Neural progenitor cell (in vitro differentiated cells): ENCODE measurements at regions not wholly inside any gene's neighbourhood (a gene's known extent, or its start where the extent isn't known, plus 50 kb on each side); places are given as distances from the start of the nearest gene placed in this dataset.

Experiments used
- DNase-seq: peaks from one replicate; pipeline ENCODE4 v3.0.0-alpha.2; 2016; ENCODE audit warnings: low spot score
- H2AFZ ChIP-seq: fragments of 200-600 bp; sonication (generic); replicated peaks from 2 replicates; pipeline ENCODE4 v1.6.1; 2016; ENCODE audit warnings: antibody characterized with exemption
- H3F3A ChIP-seq: fragments of 200-600 bp; sonication (generic); 2 replicates; pipeline ENCODE4 v1.6.1; 2016; ENCODE audit warnings: antibody characterized with exemption, low read depth
- H3K27ac ChIP-seq: fragments of 200-600 bp; sonication (generic); 2 replicates; pipeline ENCODE4 v1.5.1; 2016; ENCODE audit warnings: mild to moderate bottlenecking
- H3K27me3 ChIP-seq: fragments of 200-600 bp; sonication (generic); 2 replicates; pipeline ENCODE4 v1.6.1; 2016; ENCODE audit warnings: mild to moderate bottlenecking, moderate library complexity
- H3K36me3 ChIP-seq: fragments of 200-600 bp; sonication (generic); 2 replicates; pipeline ENCODE4 v1.5.1; 2016
- H3K4me1 ChIP-seq: fragments of 200-600 bp; sonication (generic); 2 replicates; pipeline ENCODE4 v1.6.1; 2016; ENCODE audit warnings: mixed run types
- H3K4me2 ChIP-seq: fragments of 200-600 bp; sonication (generic); 2 replicates; pipeline ENCODE4 v1.6.1; 2016
- H3K4me3 ChIP-seq: fragments of 200-600 bp; sonication (generic); 2 replicates; pipeline ENCODE4 v1.5.1; 2016
- H3K79me2 ChIP-seq: fragments of 200-600 bp; sonication (generic); 2 replicates; pipeline ENCODE4 v1.6.1; 2016; ENCODE audit warnings: low read depth
- H3K9ac ChIP-seq: fragments of 200-600 bp; sonication (generic); 2 replicates; pipeline ENCODE4 v1.6.1; 2016
- H3K9me3 ChIP-seq: fragments of 200-600 bp; sonication (generic); 2 replicates; pipeline ENCODE4 v1.5.1; 2016; ENCODE audit warnings: low read depth
- H4K20me1 ChIP-seq: fragments of 200-600 bp; sonication (generic); 2 replicates; pipeline ENCODE4 v1.6.1; 2016; ENCODE audit warnings: low read depth
- H3K27ac Mint-ChIP-seq: 3 replicates; pipeline ENCODE4 v1.8.0; 2021; ENCODE audit warnings: mixed read lengths
- H3K27me3 Mint-ChIP-seq: 2 replicates; pipeline ENCODE4 v1.8.0; 2022; ENCODE audit warnings: low read depth, mild to moderate bottlenecking, inconsistent platforms, moderate library complexity, mixed read lengths; ENCODE audit not compliant: insufficient read depth
- H3K36me3 Mint-ChIP-seq: 3 replicates; pipeline ENCODE4 v1.8.0; 2021; ENCODE audit warnings: mixed read lengths
- H3K4me1 Mint-ChIP-seq: 3 replicates; pipeline ENCODE4 v1.8.0; 2021; ENCODE audit warnings: mixed read lengths
- H3K4me3 Mint-ChIP-seq: 3 replicates; pipeline ENCODE4 v1.8.0; 2021; ENCODE audit warnings: mild to moderate bottlenecking, moderate library complexity, mixed read lengths
- H3K9me3 Mint-ChIP-seq: 3 replicates; pipeline ENCODE4 v1.8.0; 2020; ENCODE audit warnings: mixed read lengths
- EZH2 ChIP-seq: fragments of 200-600 bp; sonication (generic); IDR thresholded peaks from 2 replicates; pipeline ENCODE4 v1.6.1; 2017; ENCODE audit warnings: antibody characterized with exemption, mild to moderate bottlenecking, moderate library complexity
- EZH2phosphoT487 ChIP-seq: fragments of 200-600 bp; sonication (generic); IDR thresholded peaks from 2 replicates; pipeline ENCODE4 v1.6.1; 2017; ENCODE audit warnings: antibody characterized with exemption
- TF ChIP-seq, protein P1 (sequence below): fragments of 200-600 bp; sonication (generic); IDR thresholded peaks from 2 replicates; pipeline ENCODE4 v1.5.1; 2017; ENCODE audit warnings: antibody characterized with exemption, mild to moderate bottlenecking

DNA sequence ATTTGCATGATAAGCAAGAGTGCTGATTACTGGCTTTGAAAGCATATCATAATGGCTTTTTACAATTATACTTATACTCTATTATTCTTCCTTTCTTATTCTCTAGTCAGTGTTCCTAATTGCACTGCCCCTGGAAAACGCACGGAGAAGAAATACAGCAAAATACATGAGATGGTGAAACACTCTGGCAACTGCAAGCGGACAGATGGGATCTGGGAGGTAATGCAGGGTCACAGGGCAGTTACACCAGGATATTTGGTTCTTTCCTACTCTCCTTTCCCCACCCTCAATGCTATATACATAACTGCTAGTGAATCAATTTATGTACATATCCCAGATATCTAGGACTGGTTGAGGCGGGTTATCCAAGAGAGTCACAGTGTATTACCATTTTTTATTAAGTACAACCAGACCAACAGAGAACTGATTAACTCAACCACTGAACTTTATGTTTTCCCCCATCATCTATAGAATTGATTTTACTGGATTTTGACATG lies 423.7 kb downstream of the ZSWIM6 start:
- no peaks in the 10 kb centered on the region for H3K4me1 ChIP-seq
- H3K36me3 ChIP-seq = no peaks in the 10 kb centered on the region
- H3K27ac Mint-ChIP-seq = no peak overlapping the region
- DNase-seq = no peak
- H3K4me1 Mint-ChIP-seq = no peaks in the 10 kb centered on the region
- no peak overlapping the region for H3K4me3 Mint-ChIP-seq
- H3K4me3 ChIP-seq = no peak overlapping the region
- H3K4me2 ChIP-seq = no peak overlapping the region
- no peak for TF ChIP-seq EZH2
- TF ChIP-seq, protein P1, sequence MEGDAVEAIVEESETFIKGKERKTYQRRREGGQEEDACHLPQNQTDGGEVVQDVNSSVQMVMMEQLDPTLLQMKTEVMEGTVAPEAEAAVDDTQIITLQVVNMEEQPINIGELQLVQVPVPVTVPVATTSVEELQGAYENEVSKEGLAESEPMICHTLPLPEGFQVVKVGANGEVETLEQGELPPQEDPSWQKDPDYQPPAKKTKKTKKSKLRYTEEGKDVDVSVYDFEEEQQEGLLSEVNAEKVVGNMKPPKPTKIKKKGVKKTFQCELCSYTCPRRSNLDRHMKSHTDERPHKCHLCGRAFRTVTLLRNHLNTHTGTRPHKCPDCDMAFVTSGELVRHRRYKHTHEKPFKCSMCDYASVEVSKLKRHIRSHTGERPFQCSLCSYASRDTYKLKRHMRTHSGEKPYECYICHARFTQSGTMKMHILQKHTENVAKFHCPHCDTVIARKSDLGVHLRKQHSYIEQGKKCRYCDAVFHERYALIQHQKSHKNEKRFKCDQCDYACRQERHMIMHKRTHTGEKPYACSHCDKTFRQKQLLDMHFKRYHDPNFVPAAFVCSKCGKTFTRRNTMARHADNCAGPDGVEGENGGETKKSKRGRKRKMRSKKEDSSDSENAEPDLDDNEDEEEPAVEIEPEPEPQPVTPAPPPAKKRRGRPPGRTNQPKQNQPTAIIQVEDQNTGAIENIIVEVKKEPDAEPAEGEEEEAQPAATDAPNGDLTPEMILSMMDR = no peak
- TF ChIP-seq EZH2phosphoT487 = no peak
- no peaks in the 10 kb centered on the region for H3K36me3 Mint-ChIP-seq
- no peaks in the 10 kb centered on the region for H3K9me3 ChIP-seq
- no peaks in the 10 kb centered on the region for H3K27me3 ChIP-seq
- H4K20me1 ChIP-seq = no peaks in the 10 kb centered on the region
- H3K9me3 Mint-ChIP-seq = peaks cover 2% of the 10 kb centered on the region
- H2AFZ ChIP-seq = no peak overlapping the region
- no peak overlapping the region for H3K9ac ChIP-seq
- no peaks in the 10 kb centered on the region for H3K79me2 ChIP-seq
- no peaks in the 10 kb centered on the region for H3K27me3 Mint-ChIP-seq
- no peaks in the 10 kb centered on the region for H3F3A ChIP-seq
- no peak overlapping the region for H3K27ac ChIP-seq

DNA sequence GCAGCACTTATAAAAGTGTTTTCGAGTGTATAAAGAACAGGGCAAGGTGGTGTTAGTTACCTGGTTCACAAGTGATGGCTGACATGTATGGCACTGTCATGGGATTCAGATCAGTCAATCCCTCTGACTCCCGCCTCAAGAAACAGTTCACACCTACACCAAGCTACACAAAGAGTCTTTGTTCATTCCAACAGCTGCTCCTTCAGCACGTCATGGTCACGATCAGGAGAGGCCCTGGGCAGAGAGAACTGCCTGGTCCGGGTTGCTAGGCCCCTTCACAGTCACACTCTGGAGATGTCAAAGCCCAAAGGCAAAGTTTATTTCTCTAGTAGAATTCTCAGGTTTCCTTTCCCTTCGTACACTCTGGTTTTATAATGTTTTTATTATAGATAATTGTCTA lies 426.7 kb downstream of the ZSWIM6 start:
- Mint-ChIP-seq H3K4me1 (no peaks in the 10 kb centered on the region), H3K9me3 (peaks cover 18% of the 10 kb centered on the region), H3K4me3 (no peak overlapping the region), H3K36me3 (no peaks in the 10 kb centered on the region), H3K27me3 (no peaks in the 10 kb centered on the region), H3K27ac (no peak overlapping the region)
- no peak overlapping the region for H3K9ac ChIP-seq
- no peak overlapping the region for H3K4me3 ChIP-seq
- H3F3A ChIP-seq = no peaks in the 10 kb centered on the region
- no peaks in the 10 kb centered on the region for H3K36me3 ChIP-seq
- DNase-seq = no peak
- H3K27me3 ChIP-seq = no peaks in the 10 kb centered on the region
- TF ChIP-seq EZH2phosphoT487 (no peak), EZH2 (no peak)
- TF ChIP-seq, protein P1 = no peak
- H3K9me3 ChIP-seq = no peaks in the 10 kb centered on the region
- H3K79me2 ChIP-seq = no peaks in the 10 kb centered on the region
- no peaks in the 10 kb centered on the region for H4K20me1 ChIP-seq
- H3K4me2 ChIP-seq = no peak overlapping the region
- no peak overlapping the region for H3K27ac ChIP-seq
- H2AFZ ChIP-seq = no peak overlapping the region
- H3K4me1 ChIP-seq = no peaks in the 10 kb centered on the region

DNA sequence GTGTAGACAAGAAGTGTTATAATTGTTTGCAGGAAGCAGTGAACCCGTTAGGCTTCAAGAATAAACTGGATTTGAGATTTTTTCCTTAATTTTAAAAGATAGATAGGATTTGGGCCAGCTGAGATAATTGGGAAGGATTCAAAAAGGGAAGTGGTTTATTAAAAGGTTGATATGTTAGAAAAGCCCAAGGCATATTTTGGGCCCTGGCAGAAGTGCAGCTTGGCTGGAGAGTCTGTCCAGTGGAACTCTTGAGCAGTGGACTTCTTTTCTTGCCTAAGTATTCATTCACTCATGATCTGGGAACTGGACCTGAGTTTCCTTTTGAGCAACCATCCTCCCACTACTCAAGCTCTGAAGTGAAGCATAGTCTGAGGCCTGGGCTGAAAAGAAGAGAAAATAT lies 433.4 kb downstream of the ZSWIM6 start:
- Histone ChIP-seq H3K79me2 (no peaks in the 10 kb centered on the region), H2AFZ (no peak overlapping the region), H3K4me2 (no peak overlapping the region), H3K27me3 (no peaks in the 10 kb centered on the region), H3K27ac (no peak overlapping the region), H3K4me3 (no peak overlapping the region), H4K20me1 (no peaks in the 10 kb centered on the region), H3K36me3 (no peaks in the 10 kb centered on the region), H3K9me3 (no peaks in the 10 kb centered on the region), H3F3A (peaks cover 3% of the 10 kb centered on the region), H3K9ac (no peak overlapping the region), H3K4me1 (peaks cover 14% of the 10 kb centered on the region)
- H3K9me3 Mint-ChIP-seq = peaks cover 19% of the 10 kb centered on the region
- peaks cover 3% of the 10 kb centered on the region for H3K4me1 Mint-ChIP-seq
- H3K27me3 Mint-ChIP-seq = peaks cover 5% of the 10 kb centered on the region
- TF ChIP-seq EZH2phosphoT487 = no peak
- TF ChIP-seq, protein P1 = no peak
- no peak for TF ChIP-seq EZH2
- H3K4me3 Mint-ChIP-seq = no peak overlapping the region
- no peak overlapping the region for H3K27ac Mint-ChIP-seq
- H3K36me3 Mint-ChIP-seq = no peaks in the 10 kb centered on the region
- no peak for DNase-seq
